ENCODE measurements at regions not wholly inside any gene's neighbourhood (a gene's known extent, or its start where the extent isn't known, plus 50 kb on each side); places are given as distances from the start of the nearest gene placed in this dataset.

DNA sequence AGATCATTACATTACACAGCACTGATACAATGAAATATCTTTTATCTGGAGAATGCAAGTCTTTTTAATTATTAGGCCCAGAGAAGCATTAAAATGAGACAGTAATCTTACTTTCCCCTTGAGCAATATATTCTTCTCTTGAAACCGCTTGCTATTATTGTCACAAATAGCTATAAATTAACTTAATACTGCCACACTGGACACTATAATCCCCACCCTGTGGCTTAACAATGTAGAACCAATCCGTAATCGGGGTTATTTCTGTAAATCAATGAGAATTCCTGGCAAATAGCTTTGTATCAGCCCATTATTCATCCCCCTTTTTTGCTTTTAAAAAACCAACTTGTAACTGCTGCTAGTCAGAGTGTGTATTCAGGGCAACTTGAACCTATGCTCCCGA is 366.2 kb upstream of the VWC2 start:
- no peaks in the 10 kb centered on the region for H3K36me3 ChIP-seq (ENCODE audit: control insufficient read depth in 4 of 4, insufficient read depth in 3 of 4, low read depth in 1 of 4, low read length in 3 of 4)
- H3K27ac ChIP-seq (ENCODE audit: low read depth in 1 of 2, low read length in 2 of 2) = no peak overlapping the region
- WGBS = 74% methylated on average over 4 of the region's 4 CpGs
- H3K4me1 ChIP-seq (ENCODE audit: control insufficient read depth in 4 of 4, insufficient read depth in 4 of 4, low read length in 3 of 4) = no peaks in the 10 kb centered on the region
- H3K4me3 ChIP-seq (ENCODE audit: low read depth in 1 of 3, low read length in 3 of 3) = no peak overlapping the region
- no peak overlapping the region for H3K9ac ChIP-seq (ENCODE audit: low read depth in 1 of 2, low read length in 2 of 2)
- H3K9me3 ChIP-seq (ENCODE audit: control insufficient read depth in 4 of 4, low read length in 3 of 4) = no peaks in the 10 kb centered on the region
- no peak for TF ChIP-seq FOXA2 (IDR thresholded peaks at IDR 0.05)
- no peak for TF ChIP-seq ZBTB33 (IDR thresholded peaks at IDR 0.05)
- TF ChIP-seq, protein P1, sequence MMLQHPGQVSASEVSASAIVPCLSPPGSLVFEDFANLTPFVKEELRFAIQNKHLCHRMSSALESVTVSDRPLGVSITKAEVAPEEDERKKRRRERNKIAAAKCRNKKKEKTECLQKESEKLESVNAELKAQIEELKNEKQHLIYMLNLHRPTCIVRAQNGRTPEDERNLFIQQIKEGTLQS (IDR thresholded peaks at IDR 0.05) = no peak
- no peak for TF ChIP-seq EGR1 (IDR thresholded peaks at IDR 0.05; ENCODE audit: low read depth in 2 of 2)
- TF ChIP-seq CTCF (IDR thresholded peaks at IDR 0.05; ENCODE audit: low read depth, low read length, missing input control) = no peak
- no peak for DNase-seq (ENCODE audit: low spot score)
- peaks cover 0 to 4% (median 0%) of the 10 kb centered on the region in 4 donors for H3K27me3 ChIP-seq (ENCODE audit: control insufficient read depth in 4 of 4, insufficient read depth in 4 of 4, low read length in 3 of 4)

DNA sequence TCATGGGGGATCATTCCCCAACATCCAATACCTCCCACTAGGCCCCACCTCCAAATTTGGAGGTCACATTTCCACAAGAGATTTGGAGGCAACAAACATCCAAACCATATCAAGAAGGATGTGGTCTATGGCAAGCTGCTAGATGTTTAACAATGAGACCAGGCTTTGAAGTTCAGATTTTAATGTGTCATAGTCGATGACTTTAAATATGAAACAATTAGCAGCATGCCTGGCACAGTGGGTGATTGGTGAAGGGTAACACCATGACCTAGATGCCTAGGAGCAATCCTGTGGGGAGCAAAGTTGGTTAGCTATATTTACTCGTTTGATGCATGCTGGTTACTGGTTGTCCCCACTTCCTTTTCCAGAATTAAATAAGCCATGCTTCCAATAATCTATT is 356.4 kb upstream of the VWC2 start:
- no peaks in the 10 kb centered on the region for H3K9me3 ChIP-seq (ENCODE audit: control insufficient read depth in 4 of 4, low read length in 3 of 4)
- no peaks in the 10 kb centered on the region for H3K4me1 ChIP-seq (ENCODE audit: control insufficient read depth in 4 of 4, insufficient read depth in 4 of 4, low read length in 3 of 4)
- H3K9ac ChIP-seq (ENCODE audit: low read depth in 1 of 2, low read length in 2 of 2) = no peak overlapping the region
- WGBS = 55% methylated on average over 2 of the region's 2 CpGs
- H3K27ac ChIP-seq (ENCODE audit: low read depth in 1 of 2, low read length in 2 of 2) = no peak overlapping the region
- no peaks in the 10 kb centered on the region for H3K27me3 ChIP-seq (ENCODE audit: control insufficient read depth in 4 of 4, insufficient read depth in 4 of 4, low read length in 3 of 4)
- TF ChIP-seq HNF4G (IDR thresholded peaks at IDR 0.05) (no peak), RXRA (IDR thresholded peaks at IDR 0.05) (no peak), NR2F2 (IDR thresholded peaks at IDR 0.05) (no peak), GABPA (IDR thresholded peaks at IDR 0.05 in 1 of 2, conservative IDR thresholded peaks at IDR 0.05 in 1 of 2) (no peak), MAX (IDR thresholded peaks at IDR 0.05) (no peak), SP1 (IDR thresholded peaks at IDR 0.05) (no peak), TAF1 (conservative IDR thresholded peaks at IDR 0.05) (no peak), REST (IDR thresholded peaks at IDR 0.05) (no peak), CTCF (IDR thresholded peaks at IDR 0.05; ENCODE audit: low read depth, low read length, missing input control) (no peak), FOXA1 (IDR thresholded peaks at IDR 0.05) (no peak), HNF4A (conservative IDR thresholded peaks at IDR 0.05) (no peak), YY1 (IDR thresholded peaks at IDR 0.05) (no peak), ZBTB33 (IDR thresholded peaks at IDR 0.05) (no peak), JUND (IDR thresholded peaks at IDR 0.05) (no peak), RAD21 (IDR thresholded peaks at IDR 0.05) (no peak), EGR1 (IDR thresholded peaks at IDR 0.05; ENCODE audit: low read depth in 2 of 2) (no peak), FOXA2 (IDR thresholded peaks at IDR 0.05) (no peak)
- TF ChIP-seq, protein P1 (IDR thresholded peaks at IDR 0.05) = no peak
- H3K4me3 ChIP-seq (ENCODE audit: low read depth in 1 of 3, low read length in 3 of 3) = no peak overlapping the region
- DNase-seq (ENCODE audit: low spot score) = no peak
- H3K36me3 ChIP-seq (ENCODE audit: control insufficient read depth in 4 of 4, insufficient read depth in 3 of 4, low read depth in 1 of 4, low read length in 3 of 4) = no peaks in the 10 kb centered on the region

Data from liver (tissue), 8 donors.